GM12878 (cell line): ENCODE measurements at regions not wholly inside any gene's neighbourhood (a gene's known extent, or its start where the extent isn't known, plus 50 kb on each side); places are given as distances from the start of the nearest gene placed in this dataset.

Experiments
- ATAC-seq: fragments of 200-7000 bp; cut with Tn5 transposase; 3 replicates; pipeline ENCODE4 v1.9.1; 2020; ENCODE audit warnings: mild to moderate bottlenecking, moderate library complexity
- BruUV-seq: library from RNA; stranded (reverse); fragments of 400-500 nt; replicated peaks from 2 replicates; lab custom pipeline; 2021; lab: Mats Ljungman, UMichigan
- CTCF ChIA-PET: fragments of 300-600 bp; sonication (Branson Sonifier 250); formaldehyde crosslinking; extraction: SDS; loops from one replicate; lab custom pipeline; 2021; ENCODE audit warnings: inconsistent platforms; lab: Yijun Ruan, JAX
- POLR2A ChIA-PET: fragments of 350-600 bp; formaldehyde crosslinking; extraction: SDS; loops from one replicate; lab custom pipeline; 2021; ENCODE audit warnings: inconsistent platforms; lab: Charles Lee
- RAD21 ChIA-PET: fragments of 300-600 bp; sonication (Branson Sonifier 250); formaldehyde crosslinking; loops from one replicate; lab custom pipeline; 2023; ENCODE audit warnings: antibody characterized with exemption; ENCODE audit not compliant: unreplicated experiment; lab: Charles Lee
- SMC1A ChIA-PET: fragments of 300-600 bp; sonication (Branson Sonifier 250); formaldehyde crosslinking; loops from one replicate; lab custom pipeline; 2023; ENCODE audit not compliant: unreplicated experiment, uncharacterized antibody; lab: Charles Lee
- DNase-seq: peaks from one replicate; pipeline ENCODE4 v3.0.0-alpha.2; 2011; ENCODE audit warnings: low read depth, low spot score
- FAIRE-seq: peaks from 3 replicates; lab custom pipeline; 2011; peaks lifted over from hg19 to GRCh38; lab: Jason Lieb, UNC
- H2AFZ ChIP-seq: 2 replicates; pipeline ENCODE4 v1.6.0; 2011; ENCODE audit warnings: low read depth, low read length, control low read depth; ENCODE audit not compliant: control insufficient read depth
- H3K27ac ChIP-seq: 2 replicates; pipeline ENCODE4 v1.5.1; 2011; ENCODE audit warnings: control low read depth; ENCODE audit not compliant: control insufficient read depth, insufficient read depth
- H3K27me3 ChIP-seq, 2 experiments: replicated peaks in 1 of 2; 2 replicates each; pipeline versions ENCODE4 v1.6.0 to v1.6.1; 2011; ENCODE audit warnings: low read length in 1 of 2; ENCODE audit not compliant: control insufficient read depth in 2 of 2, insufficient read depth in 2 of 2
- H3K36me3 ChIP-seq, 2 experiments: 2 replicates each; pipeline ENCODE4 v1.5.1; 2011; ENCODE audit warnings: low read length in 1 of 2; ENCODE audit not compliant: control insufficient read depth in 2 of 2, insufficient read depth in 2 of 2
- H3K4me1 ChIP-seq: 2 replicates; pipeline ENCODE4 v1.6.1; 2011; ENCODE audit warnings: mild to moderate bottlenecking, low read length, moderate library complexity, mixed read lengths; ENCODE audit not compliant: control insufficient read depth, insufficient read depth
- H3K4me2 ChIP-seq: 2 replicates; pipeline ENCODE4 v1.6.0; 2011; ENCODE audit warnings: control low read depth; ENCODE audit not compliant: control insufficient read depth, insufficient read depth
- H3K4me3 ChIP-seq: fragments of 200-600 bp; sonication (generic); 2 replicates; pipeline ENCODE4 v1.5.1; 2016
- H3K79me2 ChIP-seq: 2 replicates; pipeline ENCODE4 v1.6.0; 2011; ENCODE audit warnings: low read length; ENCODE audit not compliant: control insufficient read depth, insufficient read depth
- H3K9ac ChIP-seq: 2 replicates; pipeline ENCODE4 v1.8.0; 2011; ENCODE audit warnings: low read length, control low read depth, mixed read lengths; ENCODE audit not compliant: control insufficient read depth, insufficient read depth
- H3K9me3 ChIP-seq: replicated peaks from 3 replicates; pipeline ENCODE4 v1.5.1; 2011; ENCODE audit warnings: mild to moderate bottlenecking, low read length; ENCODE audit not compliant: control insufficient read depth, insufficient read depth
- H4K20me1 ChIP-seq: 2 replicates; pipeline ENCODE4 v1.6.0; 2011; ENCODE audit not compliant: control insufficient read depth, insufficient read depth
- BMI1 ChIP-seq: fragments of 450-650 bp; IDR thresholded peaks from 2 replicates; pipeline ENCODE4 v1.6.1; 2016; ENCODE audit warnings: mild to moderate bottlenecking, moderate library complexity, borderline replicate concordance
- JUND ChIP-seq: IDR thresholded peaks from 2 replicates; pipeline ENCODE4 v1.6.1; 2012; ENCODE audit warnings: low read depth, mild to moderate bottlenecking, low read length, improper control_type of control experiment, moderate library complexity
- MAX ChIP-seq: IDR thresholded peaks from 2 replicates; pipeline ENCODE4 v1.6.1; 2012; ENCODE audit warnings: low read depth, low read length, improper control_type of control experiment
- PKNOX1 ChIP-seq: fragments of 450-650 bp; IDR thresholded peaks from 2 replicates; pipeline ENCODE4 v1.6.1; 2016; ENCODE audit warnings: mild to moderate bottlenecking
- SMC3 ChIP-seq: IDR thresholded peaks from 2 replicates; pipeline ENCODE4 v1.6.1; 2011; ENCODE audit warnings: low read length, improper control_type of control experiment, borderline replicate concordance
- ZBTB33 ChIP-seq: fragments of 450-650 bp; IDR thresholded peaks from 2 replicates; pipeline ENCODE4 v1.6.1; 2017; ENCODE audit warnings: mild to moderate bottlenecking
- WGBS: methylation state at CpG from one replicate; pipeline ENCODE4 v1.1.6; 2016; ENCODE audit warnings: low lambda C conversion rate; ENCODE audit not compliant: insufficient replicate concordance, insufficient coverage; ENCODE audit errors: missing lambda C conversion rate; 5-methylcytosine and 5-hydroxymethylcytosine counted together
- in situ Hi-C: fragments of 300-500 bp; cut with MboI; formaldehyde crosslinking; loops from 9 replicates; pipeline ENCODE4 v1.14.3; 2018; ENCODE audit warnings: mixed read lengths
- intact Hi-C: fragments of 100-400 bp; cut with micrococcal nuclease; formaldehyde crosslinking; loops from one replicate; pipeline ENCODE4 v1.14.2; 2022; ENCODE audit not compliant: unreplicated experiment

- CTCF ChIA-PET, result interaction anchor here (1.4 to 2.3 kb wide), 2 partner anchors 26 to 55 kb away, joined by 4 to 11 read pairs; no protein-coding TSS in a partner anchor
Measured at GRCh38 chr11:27239305-27239942, 123.6 kb downstream of the CCDC34 start.

More at GRCh38 chr11:27239305-27239942, 123.6 kb downstream of the CCDC34 start:
- FAIRE-seq, result no peak
- ATAC-seq, result no peak
- no TSS peak for BruUV-seq
- no peak for DNase-seq
- in situ Hi-C loops (no loop called here), intact Hi-C loops (loop anchor here (10.0 kb wide), 2 partner anchors 55 to 615 kb away; no protein-coding TSS in a partner anchor)
- no peaks in the 10 kb centered on the region for H3K79me2 ChIP-seq
- ChIA-PET SMC1A (interaction anchor here (1.2 to 2.0 kb wide), 6 partner anchors 26 to 85 kb away, joined by 3 to 6 read pairs (median 4); no protein-coding TSS in a partner anchor), RAD21 (no interaction called here), POLR2A (interaction anchor here (0.6 kb wide), 1 partner anchor 243 kb away, joined by 8 read pairs; no protein-coding TSS in a partner anchor)
- no peak overlapping the region for H3K27ac ChIP-seq
- H3K27me3 ChIP-seq, result no peaks in the 10 kb centered on the region
- no peak overlapping the region for H2AFZ ChIP-seq
- no peaks in the 10 kb centered on the region for H3K4me1 ChIP-seq
- H3K36me3 ChIP-seq, result no peaks in the 10 kb centered on the region
- 21% methylated on average over 7 of the region's 7 CpGs for WGBS
- TF ChIP-seq BMI1 (no peak), PKNOX1 (no peak), SMC3 (no peak), MAX (no peak), JUND (no peak), ZBTB33 (no peak)
- no peak overlapping the region for H3K9ac ChIP-seq
- no peaks in the 10 kb centered on the region for H3K9me3 ChIP-seq
- H3K4me3 ChIP-seq, result no peak overlapping the region
- H4K20me1 ChIP-seq, result no peaks in the 10 kb centered on the region
- no peak overlapping the region for H3K4me2 ChIP-seq
